ENCODE measurements at regions not wholly inside any gene's neighbourhood (a gene's known extent, or its start where the extent isn't known, plus 50 kb on each side); places are given as distances from the start of the nearest gene placed in this dataset.
A peak's percentile ranks its signal among the peaks of the same experiment; 100 is the strongest.
"Not testable (repeated sequence)": the region's sequence is repeated elsewhere in the genome, so short reads cannot be mapped to it uniquely, and the experiment has no call there.

GRCh38 chrX:120740072-120740471 lies 110.2 kb upstream of the C1GALT1C1 start:
- TF ChIP-seq CTCF (IDR thresholded peaks at IDR 0.05; ENCODE audit: low read depth, low read length): no peak
- no peak overlapping the region for H3K4me3 ChIP-seq (ENCODE audit: low read depth, low read length)

DNA sequence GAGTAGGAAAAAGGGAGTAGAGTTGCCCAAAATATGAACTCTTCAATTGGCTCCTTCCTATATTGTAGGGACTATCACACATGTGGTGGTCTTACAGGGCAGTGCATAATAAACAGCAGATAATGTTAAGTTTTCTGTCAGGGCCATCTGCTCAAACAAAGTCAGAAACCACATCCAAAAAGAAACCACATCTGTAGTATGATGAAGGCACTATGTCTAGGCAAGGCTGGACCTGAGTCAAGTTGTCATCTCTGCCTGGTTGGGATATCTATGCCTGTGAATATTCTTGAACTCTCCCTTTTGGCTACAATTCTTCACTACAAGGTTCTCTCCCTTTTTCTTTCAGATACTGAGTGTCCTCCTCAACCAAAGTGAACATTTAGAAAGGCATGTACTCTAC lies 109.4 kb upstream of the C1GALT1C1 start:
- no peak for TF ChIP-seq CTCF (IDR thresholded peaks at IDR 0.05; ENCODE audit: low read depth, low read length)
- in situ Hi-C loops (cut with HindIII; ENCODE audit: low sequenced_read_pairs): no loop called here

More at GRCh38 chrX:120740072-120740471, 110.2 kb upstream of the C1GALT1C1 start:
- in situ Hi-C loops (cut with HindIII; ENCODE audit: low sequenced_read_pairs): no loop called here
- no peak for DNase-seq (ENCODE audit: low read depth, low spot score)

DNA sequence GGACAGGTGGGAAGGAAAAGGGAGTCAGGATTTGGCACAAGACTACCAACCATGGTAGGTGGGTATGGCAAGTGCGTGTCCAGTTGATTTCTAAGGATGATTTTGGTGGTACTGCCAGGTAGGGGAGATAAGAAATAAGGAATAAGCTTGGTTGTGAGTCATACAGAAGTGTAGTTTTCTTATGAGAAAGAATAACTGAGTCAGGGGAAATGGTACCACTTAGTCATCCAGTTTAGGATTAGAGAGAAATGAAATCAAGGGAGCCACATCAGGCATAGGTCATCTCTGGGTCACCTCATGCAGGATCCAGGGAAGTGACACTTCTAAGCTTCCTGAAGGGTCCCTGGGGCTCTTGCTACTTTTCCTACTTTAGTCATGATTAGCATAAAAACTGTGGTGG lies 107.1 kb upstream of the C1GALT1C1 start:
- in situ Hi-C loops (cut with HindIII; ENCODE audit: low sequenced_read_pairs): no loop called here
- no peak for TF ChIP-seq CTCF (IDR thresholded peaks at IDR 0.05; ENCODE audit: low read depth, low read length)
- H3K4me3 ChIP-seq (ENCODE audit: low read depth, low read length): no peak overlapping the region
- DNase-seq (ENCODE audit: low read depth, low spot score): peak; percentile 33

More for the DNA sequence above, 109.4 kb upstream of the C1GALT1C1 start:
- DNase-seq (ENCODE audit: low read depth, low spot score): no peak
- H3K4me3 ChIP-seq (ENCODE audit: low read depth, low read length): no peak overlapping the region

GRCh38 chrX:120735966-120736365 lies 106.1 kb upstream of the C1GALT1C1 start:
- no peak overlapping the region for H3K4me3 ChIP-seq (ENCODE audit: low read depth, low read length)
- in situ Hi-C loops (cut with HindIII; ENCODE audit: low sequenced_read_pairs): no loop called here
- no peak for DNase-seq (ENCODE audit: low read depth, low spot score)
- no peak for TF ChIP-seq CTCF (IDR thresholded peaks at IDR 0.05; ENCODE audit: low read depth, low read length)

DNA sequence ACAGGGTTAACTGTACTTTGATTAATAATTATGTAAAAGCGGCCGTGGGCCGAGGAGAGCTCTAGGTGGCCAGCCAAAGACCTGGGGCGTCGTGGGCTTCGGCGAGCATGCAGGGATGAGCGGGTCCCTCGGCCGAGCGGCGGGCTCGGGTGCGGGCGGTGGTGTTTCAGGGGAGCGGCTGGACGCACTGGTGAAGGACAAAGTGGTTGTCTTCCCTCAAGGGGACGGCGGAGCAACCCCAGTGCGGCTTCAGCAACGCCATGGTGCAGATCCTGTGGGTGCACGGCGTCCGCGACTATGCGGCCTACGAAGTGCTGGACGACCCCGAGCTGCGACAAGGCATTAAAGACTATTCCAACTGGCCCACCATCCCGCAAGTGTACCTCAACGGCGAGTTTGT lies 103.0 kb upstream of the C1GALT1C1 start:
- H3K4me3 ChIP-seq (ENCODE audit: low read depth, low read length): no peak overlapping the region
- no peak for TF ChIP-seq CTCF (IDR thresholded peaks at IDR 0.05; ENCODE audit: low read depth, low read length)
- DNase-seq (ENCODE audit: low read depth, low spot score): no peak
- in situ Hi-C loops (cut with HindIII; ENCODE audit: low sequenced_read_pairs): no loop called here

GRCh38 chrX:120732461-120732860 lies 102.6 kb upstream of the C1GALT1C1 start:
- no peak overlapping the region for H3K4me3 ChIP-seq (ENCODE audit: low read depth, low read length)
- no peak for TF ChIP-seq CTCF (IDR thresholded peaks at IDR 0.05; ENCODE audit: low read depth, low read length)
- no peak for DNase-seq (ENCODE audit: low read depth, low spot score)
- in situ Hi-C loops (cut with HindIII; ENCODE audit: low sequenced_read_pairs): no loop called here

GRCh38 chrX:120731386-120731785 lies 101.5 kb upstream of the C1GALT1C1 start:
- no peak for TF ChIP-seq CTCF (IDR thresholded peaks at IDR 0.05; ENCODE audit: low read depth, low read length)
- in situ Hi-C loops (cut with HindIII; ENCODE audit: low sequenced_read_pairs): no loop called here
- no peak overlapping the region for H3K4me3 ChIP-seq (ENCODE audit: low read depth, low read length)
- peak; percentile 28 for DNase-seq (ENCODE audit: low read depth, low spot score)

DNA sequence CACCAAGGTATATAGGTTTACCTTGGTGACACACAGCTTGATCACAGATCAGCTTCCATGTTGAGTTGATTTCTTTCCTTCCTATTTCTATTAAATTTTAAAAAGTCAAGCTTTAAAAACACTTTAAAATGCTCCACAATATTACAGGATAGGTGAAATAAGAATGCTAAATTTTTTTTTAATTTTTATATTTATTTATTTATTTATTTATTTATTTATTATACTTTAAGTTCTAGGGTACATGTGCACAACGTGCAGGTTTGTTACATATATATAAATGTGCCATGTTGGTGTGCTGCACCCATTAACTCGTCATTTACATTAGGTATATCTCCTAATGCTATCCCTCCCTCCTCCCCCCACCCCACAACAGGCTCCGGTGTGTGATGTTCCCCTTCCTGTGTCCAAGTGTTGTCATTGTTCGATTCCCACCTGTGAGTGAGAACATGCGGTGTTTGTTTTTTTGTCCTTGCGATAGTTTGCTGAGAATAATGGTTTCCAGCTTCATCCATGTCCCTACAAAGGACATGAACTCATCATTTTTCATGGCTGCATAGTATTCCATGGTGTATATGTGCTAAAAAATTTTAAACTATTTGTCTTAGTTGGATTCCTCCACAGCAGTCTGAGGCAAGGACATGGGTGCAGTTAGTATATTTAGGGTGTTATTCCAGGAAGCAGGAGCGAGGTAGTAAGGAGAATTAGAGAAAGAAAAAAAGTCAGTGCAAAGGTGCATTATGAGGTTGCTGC lies 99.8 kb upstream of the C1GALT1C1 start:
- H3K4me3 ChIP-seq (ENCODE audit: low read depth, low read length); in situ Hi-C loops (cut with HindIII; ENCODE audit: low sequenced_read_pairs); DNase-seq (ENCODE audit: low read depth, low spot score): not testable (repeated sequence)
